K562 (cell line): ENCODE measurements at regions not wholly inside any gene's neighbourhood (a gene's known extent, or its start where the extent isn't known, plus 50 kb on each side); places are given as distances from the start of the nearest gene placed in this dataset.
A peak's percentile ranks its signal among the peaks of the same experiment; 100 is the strongest.

Experiments used
- ATAC-seq: fragments of 200-7000 bp; cut with Tn5 transposase; 3 replicates; pipeline ENCODE4 v1.9.1; 2020; ENCODE audit warnings: moderate library complexity
- BruUV-seq: library from RNA; stranded (reverse); fragments of 400-500 nt; replicated peaks from 2 replicates; lab custom pipeline; 2021; lab: Mats Ljungman, UMichigan
- CTCF ChIA-PET: fragments of 300-600 bp; formaldehyde crosslinking; extraction: SDS; loops from one replicate; lab custom pipeline; 2021; ENCODE audit warnings: low intra/inter-chr PET ratio; lab: Yijun Ruan, JAX
- POLR2A ChIA-PET: fragments of 300-600, 350-650 bp; sonication (Branson Sonifier 250); formaldehyde crosslinking; extraction: SDS; loops from one replicate; lab custom pipeline; 2021; ENCODE audit warnings: antibody characterized with exemption, inconsistent platforms; lab: Yijun Ruan, JAX
- DNase-seq, 4 experiments: peaks; one replicate each; pipeline versions ENCODE4 v3.0.0 to v3.0.0-alpha.2; 2011 to 2018; ENCODE audit warnings: low spot score in 3 of 4, mixed read lengths in 3 of 4; ENCODE audit errors: extremely low read depth in 1 of 4
- FAIRE-seq: peaks from 2 replicates; lab custom pipeline; 2011; peaks lifted over from hg19 to GRCh38; lab: Jason Lieb, UNC
- H2AFZ ChIP-seq: 2 replicates; pipeline ENCODE4 v1.6.0; 2011; ENCODE audit warnings: low read depth, low read length, control low read depth, inconsistent platforms
- H3K27ac ChIP-seq: fragments of 200-600 bp; 3 replicates; pipeline ENCODE4 v1.8.0; 2011; ENCODE audit warnings: low read depth, mild to moderate bottlenecking, control low read depth, inconsistent platforms, low read length, moderate library complexity, mixed read lengths; ENCODE audit errors: extremely low read depth
- H3K27me3 ChIP-seq, 2 experiments: fragments of 300-600 bp in 1 of 2; 2 replicates in 1 of 2; 3 replicates in 1 of 2; pipeline versions ENCODE4 v1.6.0 to v1.8.0; 2011; ENCODE audit warnings: inconsistent platforms in 2 of 2, low read length in 2 of 2, mild to moderate bottlenecking in 1 of 2, mixed read lengths in 1 of 2, moderate library complexity in 1 of 2; ENCODE audit not compliant: control insufficient read depth in 2 of 2, insufficient read depth in 2 of 2
- H3K36me3 ChIP-seq: fragments of 300-600 bp; 3 replicates; pipeline ENCODE4 v1.8.0; 2011; ENCODE audit warnings: mild to moderate bottlenecking, low read length, inconsistent platforms; ENCODE audit not compliant: control insufficient read depth, insufficient read depth
- H3K4me1 ChIP-seq, 2 experiments: fragments of 200-600 bp in 1 of 2; replicated peaks in 1 of 2; 2 replicates in 1 of 2; 3 replicates in 1 of 2; pipeline versions ENCODE4 v1.5.1 to v1.8.0; 2011; ENCODE audit warnings: inconsistent platforms in 2 of 2, low read length in 2 of 2, mild to moderate bottlenecking in 1 of 2, mixed read lengths in 1 of 2, moderate library complexity in 1 of 2; ENCODE audit not compliant: control insufficient read depth in 2 of 2, insufficient read depth in 2 of 2
- H3K4me2 ChIP-seq: 2 replicates; pipeline ENCODE4 v1.6.1; 2011; ENCODE audit warnings: low read length, control low read depth, inconsistent platforms, mixed read lengths; ENCODE audit not compliant: insufficient read depth
- H3K4me3 ChIP-seq: fragments of 200-600 bp; sonication (generic), shearing (Covaris generic); 2 replicates; pipeline ENCODE4 v1.5.1; 2016; ENCODE audit warnings: control low read depth, inconsistent platforms
- H3K79me2 ChIP-seq: fragments of 200-600 bp; 3 replicates; pipeline ENCODE4 v1.8.0; 2011; ENCODE audit warnings: low read length, inconsistent platforms; ENCODE audit not compliant: control insufficient read depth, insufficient read depth
- H3K9ac ChIP-seq, 2 experiments: 2 replicates each; pipeline versions ENCODE4 v1.6.0 to v1.6.1; 2011; ENCODE audit warnings: low read depth in 2 of 2, low read length in 2 of 2, control low read depth in 1 of 2, inconsistent platforms in 1 of 2, mild to moderate bottlenecking in 1 of 2, mixed read lengths in 1 of 2; ENCODE audit not compliant: insufficient read depth in 1 of 2
- H3K9me1 ChIP-seq: one replicate; pipeline ENCODE4 v1.6.0; 2011; ENCODE audit warnings: inconsistent platforms, mild to moderate bottlenecking, low read length, moderate library complexity; ENCODE audit not compliant: control insufficient read depth, insufficient read depth
- H3K9me3 ChIP-seq: replicated peaks from 2 replicates; pipeline ENCODE4 v1.5.1; 2011; ENCODE audit warnings: low read depth, low read length, inconsistent platforms; ENCODE audit not compliant: control insufficient read depth, insufficient read depth
- H4K20me1 ChIP-seq: replicated peaks from 2 replicates; pipeline ENCODE4 v1.6.1; 2011; ENCODE audit warnings: low read length, inconsistent platforms, mixed read lengths; ENCODE audit not compliant: control insufficient read depth, insufficient read depth
- BDP1 ChIP-seq: IDR thresholded peaks from 3 replicates; pipeline ENCODE4 v1.6.1; 2011; ENCODE audit not compliant: insufficient read length, insufficient read depth
- C11orf30 ChIP-seq: fragments of 450-650 bp; IDR thresholded peaks from 2 replicates; pipeline ENCODE4 v1.6.1; 2016; ENCODE audit warnings: low read depth, mild to moderate bottlenecking
- CBX2 ChIP-seq: fragments of 200-600 bp; sonication (generic); IDR thresholded peaks from one replicate; pipeline ENCODE4 v1.6.1; 2012; ENCODE audit warnings: mild to moderate bottlenecking, low read length, inconsistent platforms; ENCODE audit not compliant: insufficient read depth, poor library complexity, severe bottlenecking
- KLF16 ChIP-seq: IDR thresholded peaks from 2 replicates; pipeline ENCODE4 v1.6.1; 2016; ENCODE audit warnings: antibody characterized with exemption
- NFIC ChIP-seq: fragments of 450-650 bp; IDR thresholded peaks from 2 replicates; pipeline ENCODE4 v1.6.1; 2017; ENCODE audit warnings: mild to moderate bottlenecking, inconsistent platforms
- RBM25 ChIP-seq: fragments of 200-400 bp; formaldehyde crosslinking; IDR thresholded peaks from 2 replicates; pipeline ENCODE4 v1.6.1; 2018; ENCODE audit warnings: low read length, low read depth, moderate library complexity; ENCODE audit not compliant: severe bottlenecking
- USF1 ChIP-seq: sonication (generic); formaldehyde crosslinking; IDR thresholded peaks from 2 replicates; pipeline ENCODE4 v1.9.0; 2022; ENCODE audit warnings: mild to moderate bottlenecking, missing genetic modification reagents
- ZNF280B ChIP-seq: fragments of 250-450 bp; sonication (Bioruptor Pico); IDR thresholded peaks from 2 replicates; pipeline ENCODE4 v1.5.1; 2021; ENCODE audit warnings: mild to moderate bottlenecking
- ZNF3 ChIP-seq: fragments of 250-450 bp; sonication (Bioruptor Pico); IDR thresholded peaks from 2 replicates; pipeline ENCODE4 v1.5.0; 2021; ENCODE audit warnings: mild to moderate bottlenecking, moderate library complexity
- ZNF592 ChIP-seq: fragments of 450-650 bp; IDR thresholded peaks from 2 replicates; pipeline ENCODE4 v1.6.1; 2017; ENCODE audit warnings: antibody characterized with exemption, mild to moderate bottlenecking
- WGBS: fragments of 100-300 bp; shearing (Covaris generic); methylation state at CpG from one replicate; pipeline ENCODE4 v1.1.6; 2016; ENCODE audit warnings: low coverage, mixed read lengths; ENCODE audit not compliant: insufficient coverage; ENCODE audit errors: missing lambda C conversion rate; 5-methylcytosine and 5-hydroxymethylcytosine counted together
- in situ Hi-C: fragments of 300-500 bp; cut with MboI; formaldehyde crosslinking; loops from 4 replicates; pipeline ENCODE4 v1.15.0; 2018; ENCODE audit warnings: inconsistent platforms, mixed read lengths
- intact Hi-C: fragments of 100-400 bp; cut with micrococcal nuclease; formaldehyde crosslinking; loops from 2 replicates; pipeline ENCODE4 v1.14.2; 2022

- H3K79me2 ChIP-seq: peaks cover 16% of the 10 kb centered on the region; the same call in 2 of the 3 replicates
- ATAC-seq: no peak
- H3K4me1 ChIP-seq: no peaks in the 10 kb centered on the region
- peaks cover 28% of the 10 kb centered on the region for H3K36me3 ChIP-seq
- no peaks in the 10 kb centered on the region for H3K27me3 ChIP-seq
- H3K9ac ChIP-seq: no peak overlapping the region
- intact Hi-C loops: no loop called here
- no peak for DNase-seq
- no peak overlapping the region for H3K4me3 ChIP-seq
- H3K4me2 ChIP-seq: no peak overlapping the region
- TF ChIP-seq RBM25: peak; percentile 59
- TF ChIP-seq NFIC: no peak
- TF ChIP-seq, all 486 proteins: peak for 1
- Histone ChIP-seq H2AFZ (no peak overlapping the region), H3K9me1 (no peaks in the 10 kb centered on the region), H4K20me1 (no peaks in the 10 kb centered on the region; the same call in 1 of the 2 replicates), H3K27ac (no peak overlapping the region), H3K9me3 (no peaks in the 10 kb centered on the region)
- CTCF ChIA-PET: no interaction called here
- WGBS: 97% methylated on average over 2 of the region's 2 CpGs
- POLR2A ChIA-PET: no interaction called here
- no peak for FAIRE-seq
- BruUV-seq: no TSS peak
- in situ Hi-C loops: no loop called here
Observed at GRCh38 chr2:111247491-111247890, 126.8 kb downstream of the BCL2L11 start.

- no peak overlapping the region for H3K4me3 ChIP-seq
- no peaks in the 10 kb centered on the region for H3K27me3 ChIP-seq
- H3K9me1 ChIP-seq: no peaks in the 10 kb centered on the region
- H2AFZ ChIP-seq: no peak overlapping the region
- no peaks in the 10 kb centered on the region for H3K9me3 ChIP-seq
- no peak overlapping the region for H3K27ac ChIP-seq
- in situ Hi-C loops: no loop called here
- no peak overlapping the region for H3K9ac ChIP-seq
- ChIA-PET POLR2A (no interaction called here), CTCF (no interaction called here)
- peaks cover 18% of the 10 kb centered on the region; the same call in 2 of the 3 replicates for H3K79me2 ChIP-seq
- intact Hi-C loops: no loop called here
- peaks cover 28% of the 10 kb centered on the region for H3K36me3 ChIP-seq
- FAIRE-seq (no peak), ATAC-seq (no peak), DNase-seq (no peak)
- no peaks in the 10 kb centered on the region for H3K4me1 ChIP-seq
- H3K4me2 ChIP-seq: no peak overlapping the region
- no peaks in the 10 kb centered on the region; the same call in 1 of the 2 replicates for H4K20me1 ChIP-seq
- BruUV-seq: no TSS peak
- no peak for TF ChIP-seq ZNF592
- no peak for TF ChIP-seq USF1 (CRISPR knock-in tag)
- TF ChIP-seq KLF16: no peak
- TF ChIP-seq ZNF280B (CRISPR knock-in tag): no peak
- TF ChIP-seq CBX2: no peak
- no peak for TF ChIP-seq BDP1
- no peak for TF ChIP-seq C11orf30
- TF ChIP-seq ZNF3 (CRISPR knock-in tag): no peak
Observed at GRCh38 chr2:111249806-111250205, 129.1 kb downstream of the BCL2L11 start.
